OCI-LY3 (cell line): ENCODE measurements at regions not wholly inside any gene's neighbourhood (a gene's known extent, or its start where the extent isn't known, plus 50 kb on each side); places are given as distances from the start of the nearest gene placed in this dataset.

Experiments used
- EZH2phosphoT487 ChIP-seq: fragments of 200-600 bp; shearing (Covaris generic); IDR thresholded peaks from 2 replicates; pipeline ENCODE4 v1.6.1; 2018; ENCODE audit warnings: antibody characterized with exemption, mixed run types, low read depth
- TF ChIP-seq, protein P1 (sequence below): fragments of 200-600, 300-600 bp; sonication (generic); IDR thresholded peaks from 2 replicates; pipeline ENCODE4 v1.5.1; 2014; ENCODE audit warnings: antibody characterized with exemption, low read length, low read depth

DNA sequence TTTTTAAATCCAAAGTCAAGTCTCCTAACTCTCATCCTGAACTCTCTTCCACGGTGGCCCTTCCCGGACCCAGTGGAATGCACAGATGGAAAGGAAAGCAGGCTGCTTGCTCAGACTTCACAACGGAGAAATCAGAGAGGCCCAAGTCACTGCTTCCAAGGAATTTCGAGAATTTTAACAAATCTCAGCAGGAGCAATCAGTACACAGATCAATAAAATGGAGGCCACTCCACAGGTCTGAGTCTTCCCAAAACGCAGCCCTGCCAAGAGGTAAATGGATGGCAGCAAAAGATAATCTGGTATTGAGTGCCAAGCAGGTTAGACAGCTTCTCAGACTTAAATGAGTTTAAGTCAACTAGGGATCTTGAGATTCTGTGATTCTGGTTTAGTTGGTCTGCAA, 81.1 kb upstream of the TIAM1 start:
- TF ChIP-seq, protein P1, sequence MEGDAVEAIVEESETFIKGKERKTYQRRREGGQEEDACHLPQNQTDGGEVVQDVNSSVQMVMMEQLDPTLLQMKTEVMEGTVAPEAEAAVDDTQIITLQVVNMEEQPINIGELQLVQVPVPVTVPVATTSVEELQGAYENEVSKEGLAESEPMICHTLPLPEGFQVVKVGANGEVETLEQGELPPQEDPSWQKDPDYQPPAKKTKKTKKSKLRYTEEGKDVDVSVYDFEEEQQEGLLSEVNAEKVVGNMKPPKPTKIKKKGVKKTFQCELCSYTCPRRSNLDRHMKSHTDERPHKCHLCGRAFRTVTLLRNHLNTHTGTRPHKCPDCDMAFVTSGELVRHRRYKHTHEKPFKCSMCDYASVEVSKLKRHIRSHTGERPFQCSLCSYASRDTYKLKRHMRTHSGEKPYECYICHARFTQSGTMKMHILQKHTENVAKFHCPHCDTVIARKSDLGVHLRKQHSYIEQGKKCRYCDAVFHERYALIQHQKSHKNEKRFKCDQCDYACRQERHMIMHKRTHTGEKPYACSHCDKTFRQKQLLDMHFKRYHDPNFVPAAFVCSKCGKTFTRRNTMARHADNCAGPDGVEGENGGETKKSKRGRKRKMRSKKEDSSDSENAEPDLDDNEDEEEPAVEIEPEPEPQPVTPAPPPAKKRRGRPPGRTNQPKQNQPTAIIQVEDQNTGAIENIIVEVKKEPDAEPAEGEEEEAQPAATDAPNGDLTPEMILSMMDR = no peak
- TF ChIP-seq EZH2phosphoT487 = no peak
